ENCODE measurements at regions not wholly inside any gene's neighbourhood (a gene's known extent, or its start where the extent isn't known, plus 50 kb on each side); places are given as distances from the start of the nearest gene placed in this dataset.

DNA sequence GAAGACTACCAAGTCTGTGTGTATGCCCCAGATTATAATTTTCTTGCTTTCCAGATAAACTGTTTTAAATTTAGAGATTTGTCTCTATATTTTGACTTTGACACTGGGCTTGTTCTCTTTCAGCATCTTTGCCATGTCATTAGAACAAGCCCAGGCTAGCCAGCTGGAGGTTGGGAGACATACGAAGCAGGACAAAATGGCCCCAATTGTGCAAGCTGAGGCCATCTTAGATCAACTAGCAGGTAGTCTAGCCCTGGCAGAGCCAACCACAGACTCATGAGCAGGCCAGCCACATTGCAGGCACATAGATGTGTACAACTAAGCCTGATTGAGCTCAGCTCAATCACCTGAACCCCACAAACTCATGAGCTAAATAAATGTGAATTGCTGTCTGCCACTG, 321.4 kb downstream of the ATP23 start:
- TF ChIP-seq CTCF (conservative IDR thresholded peaks at IDR 0.05) (no peak), ZFX (IDR thresholded peaks at IDR 0.05) (no peak)

All from C4-2B (cell line).